PFSK-1 (cell line): ENCODE measurements at regions not wholly inside any gene's neighbourhood (a gene's known extent, or its start where the extent isn't known, plus 50 kb on each side); places are given as distances from the start of the nearest gene placed in this dataset.

Experiments used
- FOXP2 ChIP-seq: optimal IDR thresholded peaks from 2 replicates; pipeline ENCODE3; 2011; ENCODE audit warnings: borderline replicate concordance, control low read depth, inconsistent platforms; ENCODE audit not compliant: insufficient read depth; ENCODE audit errors: extremely low read length, extremely low read depth
- POLR2AphosphoS5 ChIP-seq: IDR thresholded peaks from 2 replicates; pipeline ENCODE4 v1.6.1; 2012; ENCODE audit warnings: low read depth, mild to moderate bottlenecking, control low read depth, low read length, moderate library complexity
- REST ChIP-seq, 2 experiments: IDR thresholded peaks; 2 replicates each; pipeline versions ENCODE4 v1.6.1 to v1.8.0; 2011 to 2012; ENCODE audit warnings: low read depth in 2 of 2, low read length in 2 of 2, control low read depth in 1 of 2, inconsistent platforms in 1 of 2, mild to moderate bottlenecking in 1 of 2, moderate library complexity in 1 of 2; ENCODE audit not compliant: insufficient read depth in 1 of 2
- SIN3A ChIP-seq: IDR thresholded peaks from 2 replicates; pipeline ENCODE4 v1.6.1; 2012; ENCODE audit warnings: mild to moderate bottlenecking, low read length, moderate library complexity, borderline replicate concordance; ENCODE audit not compliant: insufficient read depth
- TAF1 ChIP-seq: IDR thresholded peaks from 2 replicates; pipeline ENCODE4 v1.6.1; 2012; ENCODE audit warnings: low read length, control low read depth, borderline replicate concordance; ENCODE audit not compliant: insufficient read depth

GRCh38 chr13:76223999-76224398 lies 587.9 kb downstream of the LMO7 start:
- TF ChIP-seq POLR2AphosphoS5 (no peak), TAF1 (no peak), REST (IDR thresholded peaks at IDR 0.05; ENCODE audit: insufficient read depth in 1 of 2, low read depth in 2 of 2, low read length in 2 of 2) (no peak)

- TF ChIP-seq FOXP2 = no peak
- TF ChIP-seq TAF1 = no peak
- TF ChIP-seq REST (IDR thresholded peaks at IDR 0.05; ENCODE audit: insufficient read depth in 1 of 2, low read depth in 2 of 2, low read length in 2 of 2) = no peak
- TF ChIP-seq POLR2AphosphoS5 = no peak
- no peak for TF ChIP-seq SIN3A
Observed at GRCh38 chr13:76223565-76223964, 587.4 kb downstream of the LMO7 start.

- TF ChIP-seq POLR2AphosphoS5 (no peak), FOXP2 (no peak), TAF1 (no peak), SIN3A (no peak), REST (IDR thresholded peaks at IDR 0.05; ENCODE audit: insufficient read depth in 1 of 2, low read depth in 2 of 2, low read length in 2 of 2) (no peak)
Observed at GRCh38 chr13:76222511-76222910, 586.4 kb downstream of the LMO7 start.

- no peak for TF ChIP-seq FOXP2
- TF ChIP-seq SIN3A = no peak
- TF ChIP-seq POLR2AphosphoS5 = no peak
- TF ChIP-seq REST (IDR thresholded peaks at IDR 0.05; ENCODE audit: insufficient read depth in 1 of 2, low read depth in 2 of 2, low read length in 2 of 2) = no peak
- TF ChIP-seq TAF1 = no peak
Observed at GRCh38 chr13:76216729-76217128, 580.6 kb downstream of the LMO7 start.

- no peak for TF ChIP-seq FOXP2
- no peak for TF ChIP-seq TAF1
- TF ChIP-seq REST (IDR thresholded peaks at IDR 0.05; ENCODE audit: insufficient read depth in 1 of 2, low read depth in 2 of 2, low read length in 2 of 2) = no peak
- no peak for TF ChIP-seq POLR2AphosphoS5
- TF ChIP-seq SIN3A = no peak
Observed at GRCh38 chr13:76214001-76214400, 577.9 kb downstream of the LMO7 start.
